DMS79 (cell line): ENCODE measurements at regions not wholly inside any gene's neighbourhood (a gene's known extent, or its start where the extent isn't known, plus 50 kb on each side); places are given as distances from the start of the nearest gene placed in this dataset.

Experiments
- DNase-seq: peaks from one replicate; lab custom pipeline; 2025; lab: John Stamatoyannopoulos, UW

GRCh38 chr20:24334830-24335229 lies 134.6 kb upstream of the SYNDIG1 start:
- no peak for DNase-seq

- no peak for DNase-seq
Measured at GRCh38 chr20:24332956-24333355, 136.5 kb upstream of the SYNDIG1 start.

- DNase-seq = no peak
Measured at GRCh38 chr20:24331939-24332338, 137.5 kb upstream of the SYNDIG1 start.

GRCh38 chr20:24328901-24329300 lies 140.5 kb upstream of the SYNDIG1 start:
- DNase-seq = no peak

- DNase-seq = no peak
Measured at GRCh38 chr20:24321973-24322372, 147.5 kb upstream of the SYNDIG1 start.

- DNase-seq = no peak
Measured at GRCh38 chr20:24318569-24319352, 150.7 kb upstream of the SYNDIG1 start.

GRCh38 chr20:24317224-24317623 lies 152.2 kb upstream of the SYNDIG1 start:
- DNase-seq = no peak

GRCh38 chr20:24316731-24317130 lies 152.7 kb upstream of the SYNDIG1 start:
- DNase-seq = no peak

GRCh38 chr20:24314053-24314452 lies 155.4 kb upstream of the SYNDIG1 start:
- DNase-seq = no peak

GRCh38 chr20:24309596-24309995 lies 159.8 kb upstream of the SYNDIG1 start:
- no peak for DNase-seq

- no peak for DNase-seq
Measured at GRCh38 chr20:24305371-24305770, 164.1 kb upstream of the SYNDIG1 start.

- DNase-seq = no peak
Measured at GRCh38 chr20:24304291-24304690, 165.1 kb upstream of the SYNDIG1 start.

GRCh38 chr20:24303393-24304170 lies 165.8 kb upstream of the SYNDIG1 start:
- DNase-seq = no peak

- DNase-seq = no peak
Measured at GRCh38 chr20:24297993-24298392, 171.4 kb upstream of the SYNDIG1 start.

GRCh38 chr20:24296477-24297261 lies 172.8 kb upstream of the SYNDIG1 start:
- no peak for DNase-seq

GRCh38 chr20:24291014-24291413 lies 178.4 kb upstream of the SYNDIG1 start:
- DNase-seq = no peak

- DNase-seq = no peak
Measured at GRCh38 chr20:24289737-24290481, 179.5 kb upstream of the SYNDIG1 start.

- DNase-seq = no peak
Measured at GRCh38 chr20:24283186-24283585, 186.2 kb upstream of the SYNDIG1 start.

GRCh38 chr20:24277196-24277595 lies 192.2 kb upstream of the SYNDIG1 start:
- no peak for DNase-seq

- no peak for DNase-seq
Measured at GRCh38 chr20:24275946-24276705, 193.3 kb upstream of the SYNDIG1 start.

- DNase-seq = no peak
Measured at GRCh38 chr20:24273251-24273650, 196.2 kb upstream of the SYNDIG1 start.
